H9 (cell line): ENCODE measurements at regions not wholly inside any gene's neighbourhood (a gene's known extent, or its start where the extent isn't known, plus 50 kb on each side); places are given as distances from the start of the nearest gene placed in this dataset.

ENCODE experiments used
- DNase-seq: peaks from one replicate; pipeline ENCODE4 v3.0.0-alpha.2; 2017
- H2AFZ ChIP-seq: one replicate; pipeline ENCODE4 v1.6.1; 2013; ENCODE audit warnings: mild to moderate bottlenecking, low read length, control low read depth, moderate library complexity
- H2AK5ac ChIP-seq: 2 replicates; pipeline ENCODE4 v1.6.1; 2013; ENCODE audit warnings: low read length, control low read depth, mixed read lengths; ENCODE audit not compliant: insufficient read length
- H2BK120ac ChIP-seq: one replicate; pipeline ENCODE4 v1.6.1; 2013; ENCODE audit warnings: low read depth, mild to moderate bottlenecking, low read length, control low read depth, inconsistent platforms; ENCODE audit not compliant: poor library complexity, severe bottlenecking
- H2BK12ac ChIP-seq: 2 replicates; pipeline ENCODE4 v1.6.1; 2013; ENCODE audit warnings: low read length, control low read depth, mixed read lengths, low read depth; ENCODE audit not compliant: insufficient read length
- H2BK15ac ChIP-seq: 2 replicates; pipeline ENCODE4 v1.6.1; 2013; ENCODE audit warnings: low read depth, low read length, control low read depth
- H2BK20ac ChIP-seq: one replicate; pipeline ENCODE4 v1.6.1; 2013; ENCODE audit warnings: low read depth, mild to moderate bottlenecking, low read length, control low read depth, inconsistent platforms; ENCODE audit not compliant: poor library complexity, severe bottlenecking
- H2BK5ac ChIP-seq: 2 replicates; pipeline ENCODE4 v1.6.1; 2013; ENCODE audit warnings: low read length, control low read depth, mixed read lengths; ENCODE audit not compliant: insufficient read length
- H3K14ac ChIP-seq: 2 replicates; pipeline ENCODE4 v1.6.1; 2013; ENCODE audit warnings: low read length, control low read depth; ENCODE audit not compliant: insufficient read depth
- H3K18ac ChIP-seq: 2 replicates; pipeline ENCODE4 v1.6.1; 2013; ENCODE audit warnings: low read depth, mild to moderate bottlenecking, mixed read lengths, low read length, control low read depth; ENCODE audit not compliant: insufficient read length
- H3K23ac ChIP-seq: 2 replicates; pipeline ENCODE4 v1.6.1; 2013; ENCODE audit warnings: low read length, control low read depth, mixed read lengths, low read depth; ENCODE audit not compliant: insufficient read length
- H3K23me2 ChIP-seq: 2 replicates; pipeline ENCODE4 v1.6.1; 2013; ENCODE audit warnings: low read depth, mild to moderate bottlenecking, mixed read lengths, low read length, control low read depth; ENCODE audit not compliant: insufficient read length, poor library complexity, severe bottlenecking
- H3K27ac ChIP-seq: 2 replicates; pipeline ENCODE4 v1.5.1; 2013; ENCODE audit warnings: low read length, control low read depth, mixed read lengths, low read depth; ENCODE audit not compliant: insufficient read length
- H3K27me3 ChIP-seq: 2 replicates; pipeline ENCODE4 v1.6.1; 2013; ENCODE audit warnings: low read length, control low read depth, inconsistent platforms; ENCODE audit not compliant: insufficient read depth
- H3K4ac ChIP-seq: 2 replicates; pipeline ENCODE4 v1.6.1; 2013; ENCODE audit warnings: low read depth, mild to moderate bottlenecking, control low read depth, inconsistent platforms, low read length, moderate library complexity
- H3K4me1 ChIP-seq: 2 replicates; pipeline ENCODE4 v1.6.1; 2013; ENCODE audit warnings: low read length, control low read depth, inconsistent platforms; ENCODE audit not compliant: insufficient read depth
- H3K4me2 ChIP-seq: 2 replicates; pipeline ENCODE4 v1.6.1; 2013; ENCODE audit warnings: low read length, control low read depth, mixed read lengths; ENCODE audit not compliant: insufficient read length, insufficient read depth
- H3K56ac ChIP-seq: 2 replicates; pipeline ENCODE4 v1.6.1; 2013; ENCODE audit warnings: low read depth, mild to moderate bottlenecking, mixed read lengths, low read length, control low read depth; ENCODE audit not compliant: insufficient read length
- H3K79me1 ChIP-seq: 2 replicates; pipeline ENCODE4 v1.6.1; 2013; ENCODE audit warnings: low read depth, mild to moderate bottlenecking, moderate library complexity, low read length, control low read depth, inconsistent platforms; ENCODE audit not compliant: insufficient read depth, poor library complexity, severe bottlenecking
- H3K79me2 ChIP-seq: 2 replicates; pipeline ENCODE4 v1.6.1; 2013; ENCODE audit warnings: low read length, control low read depth, inconsistent platforms; ENCODE audit not compliant: insufficient read depth
- H3K9ac ChIP-seq: 2 replicates; pipeline ENCODE4 v1.6.1; 2013; ENCODE audit warnings: low read length, control low read depth, mixed read lengths; ENCODE audit not compliant: insufficient read length; ENCODE audit errors: extremely low read depth
- H3K9me3 ChIP-seq: one replicate; pipeline ENCODE4 v1.6.1; 2013; ENCODE audit warnings: low read depth, low read length, inconsistent platforms; ENCODE audit not compliant: control insufficient read depth
- H3T11ph ChIP-seq: one replicate; pipeline ENCODE4 v1.6.1; 2013; ENCODE audit warnings: mild to moderate bottlenecking, low read length, control low read depth, inconsistent platforms
- H4K20me1 ChIP-seq: one replicate; pipeline ENCODE4 v1.6.1; 2013; ENCODE audit not compliant: control insufficient read depth, insufficient read length, insufficient read depth
- H4K5ac ChIP-seq: 2 replicates; pipeline ENCODE4 v1.6.1; 2013; ENCODE audit warnings: low read depth, mild to moderate bottlenecking, mixed read lengths, low read length, control low read depth; ENCODE audit not compliant: insufficient read length
- H4K8ac ChIP-seq: replicated peaks from 2 replicates; pipeline ENCODE4 v1.6.1; 2013; ENCODE audit warnings: low read length, control low read depth, mixed read lengths, low read depth; ENCODE audit not compliant: insufficient read length
- H4K91ac ChIP-seq: 2 replicates; pipeline ENCODE4 v1.6.1; 2013; ENCODE audit warnings: low read depth, mild to moderate bottlenecking, moderate library complexity, mixed read lengths, low read length, control low read depth; ENCODE audit not compliant: insufficient read length
- H3K27ac Mint-ChIP-seq, 3 experiments: 2 replicates in 2 of 3; 3 replicates in 1 of 3; pipeline ENCODE4 v1.8.0; 2020 to 2021; ENCODE audit warnings: mixed read lengths in 3 of 3, mild to moderate bottlenecking in 1 of 3, moderate library complexity in 1 of 3
- H3K27me3 Mint-ChIP-seq: 2 replicates; pipeline ENCODE4 v1.8.0; 2021; ENCODE audit warnings: low read depth, mild to moderate bottlenecking, moderate library complexity, mixed read lengths
- H3K36me3 Mint-ChIP-seq, 3 experiments: 2 replicates in 2 of 3; 3 replicates in 1 of 3; pipeline ENCODE4 v1.8.0; 2020 to 2021; ENCODE audit warnings: low read depth in 3 of 3, mixed read lengths in 3 of 3; ENCODE audit not compliant: insufficient read depth in 1 of 3
- H3K4me1 Mint-ChIP-seq, 2 experiments: 2 replicates each; pipeline ENCODE4 v1.8.0; 2020; ENCODE audit warnings: mixed read lengths in 2 of 2
- H3K4me3 Mint-ChIP-seq, 2 experiments: 2 replicates in 1 of 2; 3 replicates in 1 of 2; pipeline ENCODE4 v1.8.0; 2020 to 2021; ENCODE audit warnings: mild to moderate bottlenecking in 2 of 2, mixed read lengths in 2 of 2, moderate library complexity in 1 of 2
- H3K9me3 Mint-ChIP-seq, 2 experiments: 2 replicates in 1 of 2; 3 replicates in 1 of 2; pipeline ENCODE4 v1.8.0; 2020; ENCODE audit warnings: mild to moderate bottlenecking in 2 of 2, mixed read lengths in 2 of 2, moderate library complexity in 1 of 2
- CTCF ChIP-seq: fragments of 200-600 bp; sonication (generic); conservative IDR thresholded peaks from 3 replicates; pipeline ENCODE4 v1.8.0; 2021; ENCODE audit warnings: antibody characterized with exemption, mild to moderate bottlenecking
- WGBS: extraction: QIAGEN DNeasy Blood & Tissue Kit; methylation state at CpG from one replicate; pipeline ENCODE4 v1.1.7; 2013; ENCODE audit warnings: missing lambda C conversion rate, low lambda C conversion rate, mixed read lengths; ENCODE audit not compliant: insufficient read length; ENCODE audit errors: extremely low coverage; 5-methylcytosine and 5-hydroxymethylcytosine counted together

GRCh38 chr3:8237893-8238292 lies 263.7 kb upstream of the LMCD1 start:
- Histone ChIP-seq H3K27ac (no peak overlapping the region), H3K23ac (no peak overlapping the region), H2BK12ac (no peak overlapping the region), H3K56ac (no peak overlapping the region), H4K8ac (no peak overlapping the region), H3K4ac (no peak overlapping the region), H3K23me2 (no peaks in the 10 kb centered on the region), H3K27me3 (no peaks in the 10 kb centered on the region), H3K79me1 (no peaks in the 10 kb centered on the region), H4K20me1 (no peaks in the 10 kb centered on the region), H3K4me1 (peaks cover 2% of the 10 kb centered on the region; the same call in 1 of the 2 replicates), H3K18ac (no peak overlapping the region), H4K5ac (no peak overlapping the region), H2AFZ (no peak overlapping the region), H2BK120ac (no peak overlapping the region), H4K91ac (no peak overlapping the region), H2AK5ac (no peak overlapping the region), H3K79me2 (no peaks in the 10 kb centered on the region), H3K4me2 (no peak overlapping the region), H2BK20ac (no peak overlapping the region), H3K9me3 (no peaks in the 10 kb centered on the region), H2BK15ac (no peak overlapping the region), H2BK5ac (no peak overlapping the region), H3K14ac (no peak overlapping the region), H3T11ph (no peak overlapping the region), H3K9ac (no peak overlapping the region)
- Mint-ChIP-seq H3K27me3 (no peaks in the 10 kb centered on the region), H3K4me3 (no peak overlapping the region), H3K27ac (no peak overlapping the region), H3K36me3 (no peaks in the 10 kb centered on the region), H3K9me3 (no peaks in the 10 kb centered on the region), H3K4me1 (peaks cover 10 to 22% of the 10 kb centered on the region in 2 experiments)
- DNase-seq: no peak
- WGBS: no CpG with 5 or more reads among the region's 5 CpGs
- no peak for TF ChIP-seq CTCF
